H9 (cell line): ENCODE measurements at regions not wholly inside any gene's neighbourhood (a gene's known extent, or its start where the extent isn't known, plus 50 kb on each side); places are given as distances from the start of the nearest gene placed in this dataset.

Source experiments
- DNase-seq: peaks from one replicate; pipeline ENCODE4 v3.0.0-alpha.2; 2017
- H2AFZ ChIP-seq: one replicate; pipeline ENCODE4 v1.6.1; 2013; ENCODE audit warnings: mild to moderate bottlenecking, low read length, control low read depth, moderate library complexity
- H2AK5ac ChIP-seq: 2 replicates; pipeline ENCODE4 v1.6.1; 2013; ENCODE audit warnings: low read length, control low read depth, mixed read lengths; ENCODE audit not compliant: insufficient read length
- H2BK120ac ChIP-seq: one replicate; pipeline ENCODE4 v1.6.1; 2013; ENCODE audit warnings: low read depth, mild to moderate bottlenecking, low read length, control low read depth, inconsistent platforms; ENCODE audit not compliant: poor library complexity, severe bottlenecking
- H2BK12ac ChIP-seq: 2 replicates; pipeline ENCODE4 v1.6.1; 2013; ENCODE audit warnings: low read length, control low read depth, mixed read lengths, low read depth; ENCODE audit not compliant: insufficient read length
- H2BK15ac ChIP-seq: 2 replicates; pipeline ENCODE4 v1.6.1; 2013; ENCODE audit warnings: low read depth, low read length, control low read depth
- H2BK20ac ChIP-seq: one replicate; pipeline ENCODE4 v1.6.1; 2013; ENCODE audit warnings: low read depth, mild to moderate bottlenecking, low read length, control low read depth, inconsistent platforms; ENCODE audit not compliant: poor library complexity, severe bottlenecking
- H2BK5ac ChIP-seq: 2 replicates; pipeline ENCODE4 v1.6.1; 2013; ENCODE audit warnings: low read length, control low read depth, mixed read lengths; ENCODE audit not compliant: insufficient read length
- H3K14ac ChIP-seq: 2 replicates; pipeline ENCODE4 v1.6.1; 2013; ENCODE audit warnings: low read length, control low read depth; ENCODE audit not compliant: insufficient read depth
- H3K18ac ChIP-seq: 2 replicates; pipeline ENCODE4 v1.6.1; 2013; ENCODE audit warnings: low read depth, mild to moderate bottlenecking, mixed read lengths, low read length, control low read depth; ENCODE audit not compliant: insufficient read length
- H3K23ac ChIP-seq: 2 replicates; pipeline ENCODE4 v1.6.1; 2013; ENCODE audit warnings: low read length, control low read depth, mixed read lengths, low read depth; ENCODE audit not compliant: insufficient read length
- H3K23me2 ChIP-seq: 2 replicates; pipeline ENCODE4 v1.6.1; 2013; ENCODE audit warnings: low read depth, mild to moderate bottlenecking, mixed read lengths, low read length, control low read depth; ENCODE audit not compliant: insufficient read length, poor library complexity, severe bottlenecking
- H3K27ac ChIP-seq: 2 replicates; pipeline ENCODE4 v1.5.1; 2013; ENCODE audit warnings: low read length, control low read depth, mixed read lengths, low read depth; ENCODE audit not compliant: insufficient read length
- H3K27me3 ChIP-seq: 2 replicates; pipeline ENCODE4 v1.6.1; 2013; ENCODE audit warnings: low read length, control low read depth, inconsistent platforms; ENCODE audit not compliant: insufficient read depth
- H3K4ac ChIP-seq: 2 replicates; pipeline ENCODE4 v1.6.1; 2013; ENCODE audit warnings: low read depth, mild to moderate bottlenecking, control low read depth, inconsistent platforms, low read length, moderate library complexity
- H3K4me1 ChIP-seq: 2 replicates; pipeline ENCODE4 v1.6.1; 2013; ENCODE audit warnings: low read length, control low read depth, inconsistent platforms; ENCODE audit not compliant: insufficient read depth
- H3K4me2 ChIP-seq: 2 replicates; pipeline ENCODE4 v1.6.1; 2013; ENCODE audit warnings: low read length, control low read depth, mixed read lengths; ENCODE audit not compliant: insufficient read length, insufficient read depth
- H3K56ac ChIP-seq: 2 replicates; pipeline ENCODE4 v1.6.1; 2013; ENCODE audit warnings: low read depth, mild to moderate bottlenecking, mixed read lengths, low read length, control low read depth; ENCODE audit not compliant: insufficient read length
- H3K79me1 ChIP-seq: 2 replicates; pipeline ENCODE4 v1.6.1; 2013; ENCODE audit warnings: low read depth, mild to moderate bottlenecking, moderate library complexity, low read length, control low read depth, inconsistent platforms; ENCODE audit not compliant: insufficient read depth, poor library complexity, severe bottlenecking
- H3K79me2 ChIP-seq: 2 replicates; pipeline ENCODE4 v1.6.1; 2013; ENCODE audit warnings: low read length, control low read depth, inconsistent platforms; ENCODE audit not compliant: insufficient read depth
- H3K9ac ChIP-seq: 2 replicates; pipeline ENCODE4 v1.6.1; 2013; ENCODE audit warnings: low read length, control low read depth, mixed read lengths; ENCODE audit not compliant: insufficient read length; ENCODE audit errors: extremely low read depth
- H3K9me3 ChIP-seq: one replicate; pipeline ENCODE4 v1.6.1; 2013; ENCODE audit warnings: low read depth, low read length, inconsistent platforms; ENCODE audit not compliant: control insufficient read depth
- H3T11ph ChIP-seq: one replicate; pipeline ENCODE4 v1.6.1; 2013; ENCODE audit warnings: mild to moderate bottlenecking, low read length, control low read depth, inconsistent platforms
- H4K20me1 ChIP-seq: one replicate; pipeline ENCODE4 v1.6.1; 2013; ENCODE audit not compliant: control insufficient read depth, insufficient read length, insufficient read depth
- H4K5ac ChIP-seq: 2 replicates; pipeline ENCODE4 v1.6.1; 2013; ENCODE audit warnings: low read depth, mild to moderate bottlenecking, mixed read lengths, low read length, control low read depth; ENCODE audit not compliant: insufficient read length
- H4K8ac ChIP-seq: replicated peaks from 2 replicates; pipeline ENCODE4 v1.6.1; 2013; ENCODE audit warnings: low read length, control low read depth, mixed read lengths, low read depth; ENCODE audit not compliant: insufficient read length
- H4K91ac ChIP-seq: 2 replicates; pipeline ENCODE4 v1.6.1; 2013; ENCODE audit warnings: low read depth, mild to moderate bottlenecking, moderate library complexity, mixed read lengths, low read length, control low read depth; ENCODE audit not compliant: insufficient read length
- H3K27ac Mint-ChIP-seq, 3 experiments: 2 replicates in 2 of 3; 3 replicates in 1 of 3; pipeline ENCODE4 v1.8.0; 2020 to 2021; ENCODE audit warnings: mixed read lengths in 3 of 3, mild to moderate bottlenecking in 1 of 3, moderate library complexity in 1 of 3
- H3K27me3 Mint-ChIP-seq: 2 replicates; pipeline ENCODE4 v1.8.0; 2021; ENCODE audit warnings: low read depth, mild to moderate bottlenecking, moderate library complexity, mixed read lengths
- H3K36me3 Mint-ChIP-seq, 3 experiments: 2 replicates in 2 of 3; 3 replicates in 1 of 3; pipeline ENCODE4 v1.8.0; 2020 to 2021; ENCODE audit warnings: low read depth in 3 of 3, mixed read lengths in 3 of 3; ENCODE audit not compliant: insufficient read depth in 1 of 3
- H3K4me1 Mint-ChIP-seq, 2 experiments: 2 replicates each; pipeline ENCODE4 v1.8.0; 2020; ENCODE audit warnings: mixed read lengths in 2 of 2
- H3K4me3 Mint-ChIP-seq, 2 experiments: 2 replicates in 1 of 2; 3 replicates in 1 of 2; pipeline ENCODE4 v1.8.0; 2020 to 2021; ENCODE audit warnings: mild to moderate bottlenecking in 2 of 2, mixed read lengths in 2 of 2, moderate library complexity in 1 of 2
- H3K9me3 Mint-ChIP-seq, 2 experiments: 2 replicates in 1 of 2; 3 replicates in 1 of 2; pipeline ENCODE4 v1.8.0; 2020; ENCODE audit warnings: mild to moderate bottlenecking in 2 of 2, mixed read lengths in 2 of 2, moderate library complexity in 1 of 2
- CTCF ChIP-seq: fragments of 200-600 bp; sonication (generic); conservative IDR thresholded peaks from 3 replicates; pipeline ENCODE4 v1.8.0; 2021; ENCODE audit warnings: antibody characterized with exemption, mild to moderate bottlenecking
- WGBS: extraction: QIAGEN DNeasy Blood & Tissue Kit; methylation state at CpG from one replicate; pipeline ENCODE4 v1.1.7; 2013; ENCODE audit warnings: missing lambda C conversion rate, low lambda C conversion rate, mixed read lengths; ENCODE audit not compliant: insufficient read length; ENCODE audit errors: extremely low coverage; 5-methylcytosine and 5-hydroxymethylcytosine counted together

DNA sequence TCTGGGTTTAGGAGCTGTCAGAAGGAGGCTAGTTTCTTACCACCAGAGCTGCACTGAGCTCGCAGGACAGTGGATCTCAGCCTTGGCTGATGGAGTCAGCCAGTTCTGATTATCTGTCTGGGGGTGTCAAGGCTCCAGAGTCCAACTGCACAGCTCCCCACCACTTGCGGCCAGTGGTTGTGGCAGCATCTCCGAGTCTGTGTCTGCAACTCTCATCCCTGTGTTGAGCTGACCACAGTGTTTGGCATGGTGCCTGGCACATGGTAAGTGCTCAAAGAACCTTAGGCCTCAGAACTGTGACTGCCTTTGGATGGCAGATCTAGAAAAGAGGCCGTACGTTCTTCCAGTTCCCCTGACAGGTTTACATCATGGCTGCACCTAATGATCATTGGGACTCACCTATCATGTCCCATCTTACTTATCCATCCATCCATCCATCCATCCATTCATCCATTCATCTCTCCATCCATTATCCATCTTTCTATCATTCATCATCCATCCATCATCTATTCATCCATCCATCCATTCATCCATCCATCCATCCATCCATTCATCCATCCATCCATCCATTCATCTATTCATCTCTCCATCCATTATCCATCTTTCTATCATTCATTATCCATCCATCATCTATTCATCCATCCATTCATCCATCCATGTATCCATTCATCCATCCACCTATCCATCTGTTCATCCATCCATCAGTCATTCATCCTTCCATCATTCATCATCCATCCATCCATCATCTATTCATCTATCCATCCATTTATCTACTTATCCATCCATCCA, 114.5 kb downstream of the CRYAA start:
- TF ChIP-seq CTCF, result no peak
- H3K36me3 Mint-ChIP-seq, result no peaks in the 10 kb centered on the region; a peak in 1 of 7 replicates
- H3K27ac ChIP-seq, result no peak overlapping the region
- H3K79me2 ChIP-seq, result no peaks in the 10 kb centered on the region
- H3K9ac ChIP-seq, result no peak overlapping the region
- no peak overlapping the region for H2BK15ac ChIP-seq
- no peak overlapping the region for H2AFZ ChIP-seq
- H4K91ac ChIP-seq, result no peak overlapping the region
- H3K4me3 Mint-ChIP-seq, result no peak overlapping the region
- H2BK5ac ChIP-seq, result no peak overlapping the region
- H3K18ac ChIP-seq, result no peak overlapping the region
- no peak overlapping the region for H2AK5ac ChIP-seq
- no peaks in the 10 kb centered on the region for H3K4me1 ChIP-seq
- WGBS, result no CpG with 5 or more reads among the region's 5 CpGs
- H3K4me2 ChIP-seq, result no peak overlapping the region
- no peak overlapping the region for H3K14ac ChIP-seq
- no peaks in the 10 kb centered on the region for H3K9me3 ChIP-seq
- H3K9me3 Mint-ChIP-seq, result no peaks in the 10 kb centered on the region; a peak in 1 of 5 replicates
- H3K79me1 ChIP-seq, result no peaks in the 10 kb centered on the region
- no peak overlapping the region for H4K8ac ChIP-seq
- H3K23me2 ChIP-seq, result no peaks in the 10 kb centered on the region
- H3K27ac Mint-ChIP-seq, result no peak overlapping the region
- no peak overlapping the region for H3K4ac ChIP-seq
- H2BK20ac ChIP-seq, result no peak overlapping the region
- no peak overlapping the region for H3T11ph ChIP-seq
- no peaks in the 10 kb centered on the region for H4K20me1 ChIP-seq
- peaks cover 7 to 21% of the 10 kb centered on the region in 2 experiments for H3K4me1 Mint-ChIP-seq
- no peak for DNase-seq
- no peak overlapping the region for H3K56ac ChIP-seq
- peaks cover 15% of the 10 kb centered on the region for H3K27me3 Mint-ChIP-seq
- H3K27me3 ChIP-seq, result no peaks in the 10 kb centered on the region
- H2BK12ac ChIP-seq, result no peak overlapping the region
- H2BK120ac ChIP-seq, result no peak overlapping the region
- no peak overlapping the region for H4K5ac ChIP-seq
- no peak overlapping the region for H3K23ac ChIP-seq
